ENCODE measurements at regions not wholly inside any gene's neighbourhood (a gene's known extent, or its start where the extent isn't known, plus 50 kb on each side); places are given as distances from the start of the nearest gene placed in this dataset.

DNA sequence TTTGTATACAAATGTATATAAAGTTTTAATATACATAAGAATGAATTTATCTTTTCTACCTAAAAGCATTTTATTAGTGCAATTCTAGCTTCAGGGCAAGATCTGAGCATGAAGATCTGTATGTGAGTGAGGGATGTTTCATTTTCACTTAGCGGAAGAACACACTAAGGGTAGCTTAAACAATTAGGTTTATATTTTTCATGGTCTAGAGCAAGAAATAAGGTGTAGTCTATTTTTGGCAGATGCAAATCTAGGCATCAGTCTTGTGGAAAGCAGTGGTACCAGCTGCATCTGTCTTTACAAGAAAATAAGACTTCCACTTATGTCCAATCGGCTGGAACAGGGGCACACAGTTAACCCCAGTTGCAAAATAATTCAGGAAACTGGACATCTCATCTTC, 433.3 kb downstream of the ADAM29 start:
- TF ChIP-seq, protein P1, sequence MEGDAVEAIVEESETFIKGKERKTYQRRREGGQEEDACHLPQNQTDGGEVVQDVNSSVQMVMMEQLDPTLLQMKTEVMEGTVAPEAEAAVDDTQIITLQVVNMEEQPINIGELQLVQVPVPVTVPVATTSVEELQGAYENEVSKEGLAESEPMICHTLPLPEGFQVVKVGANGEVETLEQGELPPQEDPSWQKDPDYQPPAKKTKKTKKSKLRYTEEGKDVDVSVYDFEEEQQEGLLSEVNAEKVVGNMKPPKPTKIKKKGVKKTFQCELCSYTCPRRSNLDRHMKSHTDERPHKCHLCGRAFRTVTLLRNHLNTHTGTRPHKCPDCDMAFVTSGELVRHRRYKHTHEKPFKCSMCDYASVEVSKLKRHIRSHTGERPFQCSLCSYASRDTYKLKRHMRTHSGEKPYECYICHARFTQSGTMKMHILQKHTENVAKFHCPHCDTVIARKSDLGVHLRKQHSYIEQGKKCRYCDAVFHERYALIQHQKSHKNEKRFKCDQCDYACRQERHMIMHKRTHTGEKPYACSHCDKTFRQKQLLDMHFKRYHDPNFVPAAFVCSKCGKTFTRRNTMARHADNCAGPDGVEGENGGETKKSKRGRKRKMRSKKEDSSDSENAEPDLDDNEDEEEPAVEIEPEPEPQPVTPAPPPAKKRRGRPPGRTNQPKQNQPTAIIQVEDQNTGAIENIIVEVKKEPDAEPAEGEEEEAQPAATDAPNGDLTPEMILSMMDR (IDR thresholded peaks at IDR 0.05 in 4 of 5, conservative IDR thresholded peaks at IDR 0.05 in 1 of 5): no peak
- TF ChIP-seq POLR2A (IDR thresholded peaks at IDR 0.05): no peak

All from gastrocnemius medialis (tissue), 4 donors.